ENCODE measurements at regions not wholly inside any gene's neighbourhood (a gene's known extent, or its start where the extent isn't known, plus 50 kb on each side); places are given as distances from the start of the nearest gene placed in this dataset.

DNA sequence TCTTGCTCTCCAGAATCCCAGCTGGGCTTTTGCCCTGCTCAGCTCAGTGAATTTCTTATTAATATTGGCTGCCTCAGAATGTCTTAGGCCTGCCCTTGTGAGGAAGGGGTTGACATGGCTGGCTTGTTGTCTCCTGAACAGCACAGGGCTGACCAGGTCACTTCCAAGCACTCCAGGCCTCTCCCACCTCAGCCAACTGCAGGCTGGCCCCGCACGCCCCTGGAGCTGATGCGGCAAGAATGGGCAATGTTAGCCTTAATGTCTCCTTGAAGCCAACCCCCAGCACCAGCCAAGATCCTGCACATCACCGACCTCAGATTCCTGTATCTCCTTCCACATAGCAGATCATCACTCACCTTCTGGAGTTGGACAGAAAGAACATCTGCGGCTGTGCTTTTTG, 598.6 kb downstream of the AJAP1 start:
- no peak overlapping the region for H3K27ac ChIP-seq

DNA sequence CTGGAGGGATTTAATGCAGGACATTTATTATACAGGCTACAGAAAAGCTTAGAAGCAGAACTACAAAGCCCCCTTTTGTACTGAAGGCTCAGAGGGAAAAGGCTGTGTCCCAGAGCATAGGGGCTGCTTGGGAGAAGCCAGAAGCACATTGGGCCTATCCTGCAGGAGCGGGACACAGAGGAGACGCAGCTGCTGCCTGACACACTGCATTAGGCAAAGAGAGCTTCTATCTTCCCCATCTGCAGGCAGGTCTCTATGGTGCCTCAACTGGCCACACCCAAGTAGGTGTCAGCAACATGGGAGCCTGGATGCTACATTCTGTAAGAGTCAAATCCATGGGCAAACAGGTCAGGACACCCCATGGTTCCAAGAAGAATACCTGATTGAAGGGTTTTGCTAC, 595.9 kb downstream of the AJAP1 start:
- Histone ChIP-seq H3K4me3 (no peak overlapping the region), H3K27ac (no peak overlapping the region), H3K36me3 (no peaks in the 10 kb centered on the region), H3K9me3 (no peaks in the 10 kb centered on the region), H3K4me1 (no peaks in the 10 kb centered on the region), H3K27me3 (peaks cover 0 to 3% of the 10 kb centered on the region in 2 donors)
- TF ChIP-seq POLR2A (IDR thresholded peaks at IDR 0.05): no peak
- TF ChIP-seq POLR2AphosphoS5 (IDR thresholded peaks at IDR 0.05): no peak
- TF ChIP-seq, protein P1, sequence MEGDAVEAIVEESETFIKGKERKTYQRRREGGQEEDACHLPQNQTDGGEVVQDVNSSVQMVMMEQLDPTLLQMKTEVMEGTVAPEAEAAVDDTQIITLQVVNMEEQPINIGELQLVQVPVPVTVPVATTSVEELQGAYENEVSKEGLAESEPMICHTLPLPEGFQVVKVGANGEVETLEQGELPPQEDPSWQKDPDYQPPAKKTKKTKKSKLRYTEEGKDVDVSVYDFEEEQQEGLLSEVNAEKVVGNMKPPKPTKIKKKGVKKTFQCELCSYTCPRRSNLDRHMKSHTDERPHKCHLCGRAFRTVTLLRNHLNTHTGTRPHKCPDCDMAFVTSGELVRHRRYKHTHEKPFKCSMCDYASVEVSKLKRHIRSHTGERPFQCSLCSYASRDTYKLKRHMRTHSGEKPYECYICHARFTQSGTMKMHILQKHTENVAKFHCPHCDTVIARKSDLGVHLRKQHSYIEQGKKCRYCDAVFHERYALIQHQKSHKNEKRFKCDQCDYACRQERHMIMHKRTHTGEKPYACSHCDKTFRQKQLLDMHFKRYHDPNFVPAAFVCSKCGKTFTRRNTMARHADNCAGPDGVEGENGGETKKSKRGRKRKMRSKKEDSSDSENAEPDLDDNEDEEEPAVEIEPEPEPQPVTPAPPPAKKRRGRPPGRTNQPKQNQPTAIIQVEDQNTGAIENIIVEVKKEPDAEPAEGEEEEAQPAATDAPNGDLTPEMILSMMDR (IDR thresholded peaks at IDR 0.05): no peak
- intact Hi-C loops (cut with DNase I; ENCODE audit: low total_unique reads): no loop called here
- no peak for DNase-seq (ENCODE audit: low spot score in 2 of 2)

More for the DNA sequence above, 598.6 kb downstream of the AJAP1 start:
- no peak for DNase-seq (ENCODE audit: low spot score in 2 of 2)
- no peak for TF ChIP-seq POLR2AphosphoS5 (IDR thresholded peaks at IDR 0.05)
- no peak for TF ChIP-seq POLR2A (IDR thresholded peaks at IDR 0.05)
- TF ChIP-seq, protein P1 (IDR thresholded peaks at IDR 0.05): no peak
- Histone ChIP-seq H3K9me3 (no peaks in the 10 kb centered on the region), H3K4me3 (no peak overlapping the region), H3K27me3 (no peaks in the 10 kb centered on the region), H3K36me3 (no peaks in the 10 kb centered on the region), H3K4me1 (no peaks in the 10 kb centered on the region)
- intact Hi-C loops (cut with DNase I; ENCODE audit: low total_unique reads): no loop called here

DNA sequence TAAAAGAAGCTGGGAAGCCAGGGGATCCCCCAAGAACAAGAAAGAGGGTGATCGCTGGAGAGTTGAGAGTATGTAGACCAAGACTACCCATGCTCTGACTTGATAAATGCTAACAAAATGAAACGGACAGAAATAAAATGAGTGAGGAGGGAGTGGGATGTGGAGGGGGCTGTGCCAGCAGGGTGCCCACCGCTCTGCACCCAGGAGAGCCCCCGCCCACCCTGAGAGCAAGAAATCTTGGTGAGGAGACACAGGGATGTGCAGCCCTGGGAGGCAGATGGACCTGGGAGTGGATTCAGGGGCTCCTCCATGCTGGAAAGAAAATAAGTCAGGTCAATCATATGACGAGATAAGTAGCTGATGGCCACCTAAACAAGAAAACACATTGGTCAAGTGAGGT, 590.9 kb downstream of the AJAP1 start:
- Histone ChIP-seq H3K27me3 (peaks cover 0 to 4% of the 10 kb centered on the region in 2 donors), H3K4me3 (no peak overlapping the region), H3K4me1 (no peaks in the 10 kb centered on the region), H3K9me3 (no peaks in the 10 kb centered on the region), H3K36me3 (no peaks in the 10 kb centered on the region), H3K27ac (no peak overlapping the region)
- TF ChIP-seq, protein P1 (IDR thresholded peaks at IDR 0.05): no peak
- TF ChIP-seq POLR2AphosphoS5 (IDR thresholded peaks at IDR 0.05): no peak
- intact Hi-C loops (cut with DNase I; ENCODE audit: low total_unique reads): no loop called here
- DNase-seq (ENCODE audit: low spot score in 2 of 2): no peak

DNA sequence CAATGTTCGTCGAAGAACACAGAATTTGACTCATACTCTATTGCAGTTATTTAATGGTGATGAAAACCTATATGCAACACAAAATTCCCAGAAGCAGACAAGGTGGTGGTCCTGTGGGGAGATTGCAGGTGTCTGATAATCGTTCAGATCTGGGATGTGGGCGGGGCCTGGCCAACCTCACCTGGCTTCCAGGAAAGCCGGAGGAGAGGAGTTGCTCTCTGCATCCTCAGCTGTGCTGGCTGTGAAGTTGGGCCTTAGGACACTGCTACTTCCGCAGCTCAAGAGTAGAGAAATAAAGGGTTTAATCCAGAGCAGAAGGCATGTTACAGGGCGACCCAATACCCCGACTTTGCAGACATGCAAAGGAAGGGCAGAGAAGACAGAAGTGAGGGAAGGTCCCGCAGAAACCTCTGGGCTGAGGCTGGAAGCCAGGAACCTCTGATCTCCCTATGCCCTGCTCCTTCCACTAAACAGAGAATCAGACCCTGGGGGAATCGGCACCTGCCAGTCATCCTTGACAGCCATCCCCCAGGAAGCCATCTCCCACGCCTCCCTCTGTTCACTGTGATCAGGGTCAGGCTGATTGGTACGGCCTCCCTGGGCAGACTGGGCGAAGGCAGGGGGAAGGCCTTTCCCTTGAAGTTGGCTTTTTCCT, 590.3 kb downstream of the AJAP1 start:
- H3K9me3 ChIP-seq: no peaks in the 10 kb centered on the region
- TF ChIP-seq POLR2A (IDR thresholded peaks at IDR 0.05) (no peak), POLR2AphosphoS5 (IDR thresholded peaks at IDR 0.05) (no peak)
- TF ChIP-seq, protein P1 (IDR thresholded peaks at IDR 0.05): no peak
- intact Hi-C loops (cut with DNase I; ENCODE audit: low total_unique reads): no loop called here
- DNase-seq (ENCODE audit: low spot score in 2 of 2): no peak
- H3K27ac ChIP-seq: no peak overlapping the region
- H3K4me3 ChIP-seq: no peak overlapping the region
- peaks cover 0 to 4% of the 10 kb centered on the region in 2 donors for H3K27me3 ChIP-seq
- H3K4me1 ChIP-seq: no peaks in the 10 kb centered on the region
- no peaks in the 10 kb centered on the region for H3K36me3 ChIP-seq

DNA sequence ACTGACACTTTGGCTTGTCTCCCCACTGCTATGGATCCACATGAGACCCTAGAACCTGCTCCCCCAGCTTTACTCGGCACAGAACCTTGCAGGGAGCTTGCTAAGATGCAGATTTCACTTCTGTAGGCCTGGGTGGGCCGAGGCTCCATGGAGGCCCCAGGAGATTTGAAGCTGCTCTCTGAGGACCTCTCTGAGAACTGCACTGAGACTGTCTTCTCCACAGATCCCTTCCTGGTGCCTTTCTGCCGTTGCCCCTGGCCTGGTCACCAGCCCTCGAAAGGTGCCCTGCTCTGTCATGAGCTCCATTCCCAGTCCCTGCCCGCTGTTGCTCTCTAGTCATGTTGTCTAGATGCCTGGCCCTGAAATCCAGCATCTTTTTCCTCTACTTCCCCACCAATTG, 588.4 kb downstream of the AJAP1 start:
- intact Hi-C loops (cut with DNase I; ENCODE audit: low total_unique reads): no loop called here
- Histone ChIP-seq H3K27me3 (peaks cover 0 to 4% of the 10 kb centered on the region in 2 donors), H3K4me1 (no peaks in the 10 kb centered on the region), H3K4me3 (no peak overlapping the region), H3K27ac (no peak overlapping the region), H3K9me3 (peaks cover 0 to 10% of the 10 kb centered on the region in 2 donors), H3K36me3 (no peaks in the 10 kb centered on the region)
- DNase-seq (ENCODE audit: low spot score in 2 of 2): no peak
- TF ChIP-seq POLR2AphosphoS5 (IDR thresholded peaks at IDR 0.05): no peak
- no peak for TF ChIP-seq POLR2A (IDR thresholded peaks at IDR 0.05)
- TF ChIP-seq, protein P1 (IDR thresholded peaks at IDR 0.05): no peak

Data from breast epithelium (tissue), 4 donors.